ENCODE measurements at regions not wholly inside any gene's neighbourhood (a gene's known extent, or its start where the extent isn't known, plus 50 kb on each side); places are given as distances from the start of the nearest gene placed in this dataset.

GRCh38 chr2:187084524-187084923, 235.6 kb upstream of the ZSWIM2 start (continued):
- TF ChIP-seq RERE (CRISPR knock-in tag; IDR thresholded peaks at IDR 0.05; ENCODE audit: borderline replicate concordance), result no peak
- peak; percentile 86 for TF ChIP-seq MECOM (CRISPR knock-in tag; IDR thresholded peaks at IDR 0.05)
- TF ChIP-seq EHMT2 (IDR thresholded peaks at IDR 0.05), result peak; percentile 53; the same call in 1 of the 2 replicates
- peak; percentile 75 for TF ChIP-seq PKNOX1 (IDR thresholded peaks at IDR 0.05)
- TF ChIP-seq THRAP3 (IDR thresholded peaks at IDR 0.05; ENCODE audit: borderline replicate concordance), result no peak
- TF ChIP-seq KLF16 (IDR thresholded peaks at IDR 0.05), result no peak
- peak; percentile 11; the same call in 1 of the 2 replicates for TF ChIP-seq CXXC5 (CRISPR knock-in tag; IDR thresholded peaks at IDR 0.05)
- 0 out of 2 replicates have a peak, but pooled peaks have one; percentile 16 for TF ChIP-seq ETV1 (tag; conservative IDR thresholded peaks at IDR 0.05; ENCODE audit: low read depth)
- TF ChIP-seq RFX5 (IDR thresholded peaks at IDR 0.05; ENCODE audit: low read depth, low read length), result no peak
- no peak for TF ChIP-seq PBX2 (CRISPR knock-in tag; IDR thresholded peaks at IDR 0.05; ENCODE audit: low read depth)
- TF ChIP-seq PBX2 (tag; conservative IDR thresholded peaks at IDR 0.05; ENCODE audit: low read depth), result peak; percentile 41; the same call in 1 of the 2 replicates
- no peak for TF ChIP-seq MTA2 (IDR thresholded peaks at IDR 0.05; ENCODE audit: low read depth)
- TF ChIP-seq HNRNPL (IDR thresholded peaks at IDR 0.05; ENCODE audit: low read depth, low read length), result no peak
- no peak for TF ChIP-seq IFI16 (CRISPR knock-in tag; IDR thresholded peaks at IDR 0.05)
- no peak for TF ChIP-seq SRSF1 (IDR thresholded peaks at IDR 0.05; ENCODE audit: low read depth, low read length)
- TF ChIP-seq MCM3 (IDR thresholded peaks at IDR 0.05), result no peak
- TF ChIP-seq ZNF23 (CRISPR knock-in tag; IDR thresholded peaks at IDR 0.05), result no peak
- peak; percentile 82 for TF ChIP-seq ATF3 (IDR thresholded peaks at IDR 0.05)
- no peak for TF ChIP-seq ATF3 (CRISPR knock-in tag; conservative IDR thresholded peaks at IDR 0.05)

Measured in K562 (cell line).